Body of pancreas (tissue), 4 donors: ENCODE measurements at regions not wholly inside any gene's neighbourhood (a gene's known extent, or its start where the extent isn't known, plus 50 kb on each side); places are given as distances from the start of the nearest gene placed in this dataset.

Experiments
- POLR2A ChIP-seq, 3 donors: fragments of 450-650 bp; IDR thresholded peaks; one replicate each; pipeline ENCODE4 v1.6.1; 2016; ENCODE audit warnings: antibody characterized with exemption in 3 of 3, mild to moderate bottlenecking in 2 of 3
- TF ChIP-seq, protein P1 (sequence below), 7 experiments: fragments of 450-650 bp in 4 of 7; fragments of 200-600 bp in 3 of 7; sonication (generic) in 3 of 7; IDR thresholded peaks; one replicate each; pipeline ENCODE4 v1.5.1; 2016 to 2019; ENCODE audit warnings: antibody characterized with exemption in 7 of 7

DNA sequence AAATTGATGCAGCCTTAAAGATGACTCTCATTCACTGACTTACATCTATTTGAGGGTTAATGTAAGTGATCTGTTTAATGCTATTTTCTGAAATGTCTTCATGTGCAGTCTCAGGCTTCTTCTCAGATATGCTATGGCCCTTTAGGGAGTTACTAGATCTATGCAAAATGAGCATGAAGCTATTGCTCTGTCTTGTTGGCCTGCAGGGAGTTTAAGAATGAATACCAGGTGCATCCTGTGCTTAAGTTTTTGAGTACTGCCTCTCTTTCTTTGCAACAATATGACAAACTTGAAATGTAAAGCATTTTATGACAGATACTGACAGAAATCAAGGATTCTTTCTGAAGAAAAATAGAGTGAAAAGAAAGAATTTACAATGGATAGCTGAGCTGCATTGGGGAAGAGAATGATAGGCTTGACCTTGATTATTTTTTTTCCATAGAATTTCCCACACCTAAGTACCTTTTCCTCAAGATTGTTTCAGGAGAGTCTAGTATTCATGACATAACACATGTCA, 1058.3 kb upstream of the TMEFF2 start:
- TF ChIP-seq, protein P1, sequence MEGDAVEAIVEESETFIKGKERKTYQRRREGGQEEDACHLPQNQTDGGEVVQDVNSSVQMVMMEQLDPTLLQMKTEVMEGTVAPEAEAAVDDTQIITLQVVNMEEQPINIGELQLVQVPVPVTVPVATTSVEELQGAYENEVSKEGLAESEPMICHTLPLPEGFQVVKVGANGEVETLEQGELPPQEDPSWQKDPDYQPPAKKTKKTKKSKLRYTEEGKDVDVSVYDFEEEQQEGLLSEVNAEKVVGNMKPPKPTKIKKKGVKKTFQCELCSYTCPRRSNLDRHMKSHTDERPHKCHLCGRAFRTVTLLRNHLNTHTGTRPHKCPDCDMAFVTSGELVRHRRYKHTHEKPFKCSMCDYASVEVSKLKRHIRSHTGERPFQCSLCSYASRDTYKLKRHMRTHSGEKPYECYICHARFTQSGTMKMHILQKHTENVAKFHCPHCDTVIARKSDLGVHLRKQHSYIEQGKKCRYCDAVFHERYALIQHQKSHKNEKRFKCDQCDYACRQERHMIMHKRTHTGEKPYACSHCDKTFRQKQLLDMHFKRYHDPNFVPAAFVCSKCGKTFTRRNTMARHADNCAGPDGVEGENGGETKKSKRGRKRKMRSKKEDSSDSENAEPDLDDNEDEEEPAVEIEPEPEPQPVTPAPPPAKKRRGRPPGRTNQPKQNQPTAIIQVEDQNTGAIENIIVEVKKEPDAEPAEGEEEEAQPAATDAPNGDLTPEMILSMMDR (IDR thresholded peaks at IDR 0.05): no peak
- no peak for TF ChIP-seq POLR2A (IDR thresholded peaks at IDR 0.05)
